ENCODE measurements at regions not wholly inside any gene's neighbourhood (a gene's known extent, or its start where the extent isn't known, plus 50 kb on each side); places are given as distances from the start of the nearest gene placed in this dataset.

- DNase-seq (ENCODE audit: low spot score) = no peak
- Histone ChIP-seq H2AFZ (ENCODE audit: low read length) (no peak overlapping the region), H3K4me1 (ENCODE audit: insufficient read depth, low read length, poor library complexity, severe bottlenecking) (no peaks in the 10 kb centered on the region), H3K4me2 (ENCODE audit: low read length) (no peak overlapping the region), H3K4me3 (ENCODE audit: low read depth, low read length, poor library complexity, severe bottlenecking) (no peak overlapping the region), H3K36me3 (ENCODE audit: insufficient read depth, low read length) (no peaks in the 10 kb centered on the region), H3K9me3 (ENCODE audit: low read length) (no peaks in the 10 kb centered on the region), H3K27ac (ENCODE audit: low read depth, low read length, poor library complexity, severe bottlenecking) (no peak overlapping the region), H3K9me2 (ENCODE audit: insufficient read depth, low read length) (no peaks in the 10 kb centered on the region), H3K79me2 (ENCODE audit: insufficient read depth, low read depth, low read length) (no peaks in the 10 kb centered on the region), H4K20me1 (ENCODE audit: insufficient read depth, low read length) (no peaks in the 10 kb centered on the region)
- CTCF ChIA-PET (ENCODE audit: unreplicated experiment) = interaction anchor here (1.4 kb wide), 2 partner anchors 11 to 69 kb away, joined by 3 to 4 read pairs; no protein-coding TSS in a partner anchor
- intact Hi-C loops (cut with micrococcal nuclease; ENCODE audit: unreplicated experiment) = no loop called here
- TF ChIP-seq CTCF (conservative IDR thresholded peaks at IDR 0.05; ENCODE audit: low read length) = no peak
- no peak for TF ChIP-seq EZH2phosphoT487 (IDR thresholded peaks at IDR 0.05; ENCODE audit: borderline replicate concordance, low read depth, low read length)
- no TSS peak for BruUV-seq (replicated peaks)
- POLR2A ChIA-PET = interaction anchor here (1.0 to 2.6 kb wide), 4 partner anchors 8 to 37 kb away, joined by 3 to 17 read pairs (median 6); no protein-coding TSS in a partner anchor
Measured at GRCh38 chr1:87403061-87403820, 74.6 kb downstream of the LMO4 start.

GRCh38 chr1:87404296-87404695 lies 75.6 kb downstream of the LMO4 start:
- H3K4me2 ChIP-seq (ENCODE audit: low read length) = no peak overlapping the region
- no TSS peak for BruUV-seq (replicated peaks)
- intact Hi-C loops (cut with micrococcal nuclease; ENCODE audit: unreplicated experiment) = no loop called here
- H3K36me3 ChIP-seq (ENCODE audit: insufficient read depth, low read length) = no peaks in the 10 kb centered on the region
- no peak overlapping the region for H3K4me3 ChIP-seq (ENCODE audit: low read depth, low read length, poor library complexity, severe bottlenecking)
- H4K20me1 ChIP-seq (ENCODE audit: insufficient read depth, low read length) = no peaks in the 10 kb centered on the region
- H3K9me3 ChIP-seq (ENCODE audit: low read length) = no peaks in the 10 kb centered on the region
- no peaks in the 10 kb centered on the region for H3K4me1 ChIP-seq (ENCODE audit: insufficient read depth, low read length, poor library complexity, severe bottlenecking)
- DNase-seq (ENCODE audit: low spot score) = no peak
- no peak overlapping the region for H3K27ac ChIP-seq (ENCODE audit: low read depth, low read length, poor library complexity, severe bottlenecking)
- no peaks in the 10 kb centered on the region for H3K9me2 ChIP-seq (ENCODE audit: insufficient read depth, low read length)
- POLR2A ChIA-PET = interaction anchor here (1.2 to 2.6 kb wide), 3 partner anchors 9 to 46 kb away, joined by 3 to 17 read pairs (median 9); no protein-coding TSS in a partner anchor
- no peak for TF ChIP-seq EZH2phosphoT487 (IDR thresholded peaks at IDR 0.05; ENCODE audit: borderline replicate concordance, low read depth, low read length)
- CTCF ChIA-PET (ENCODE audit: unreplicated experiment) = interaction anchor here (1.0 to 1.4 kb wide), 2 partner anchors 9 to 12 kb away, joined by 3 read pairs; no protein-coding TSS in a partner anchor
- no peak overlapping the region for H2AFZ ChIP-seq (ENCODE audit: low read length)
- H3K79me2 ChIP-seq (ENCODE audit: insufficient read depth, low read depth, low read length) = no peaks in the 10 kb centered on the region

- H3K9me2 ChIP-seq (ENCODE audit: insufficient read depth, low read length) = no peaks in the 10 kb centered on the region
- H3K4me3 ChIP-seq (ENCODE audit: low read depth, low read length, poor library complexity, severe bottlenecking) = no peak overlapping the region
- no peaks in the 10 kb centered on the region for H3K36me3 ChIP-seq (ENCODE audit: insufficient read depth, low read length)
- no peaks in the 10 kb centered on the region for H4K20me1 ChIP-seq (ENCODE audit: insufficient read depth, low read length)
- no peak overlapping the region for H2AFZ ChIP-seq (ENCODE audit: low read length)
- CTCF ChIA-PET (ENCODE audit: unreplicated experiment) = no interaction called here
- BruUV-seq (replicated peaks) = no TSS peak
- no peaks in the 10 kb centered on the region for H3K79me2 ChIP-seq (ENCODE audit: insufficient read depth, low read depth, low read length)
- no peaks in the 10 kb centered on the region for H3K9me3 ChIP-seq (ENCODE audit: low read length)
- no peaks in the 10 kb centered on the region for H3K4me1 ChIP-seq (ENCODE audit: insufficient read depth, low read length, poor library complexity, severe bottlenecking)
- peak overlapping the region; percentile 55; the same call in 1 of the 2 replicates for H3K4me2 ChIP-seq (ENCODE audit: low read length)
- no peak for DNase-seq (ENCODE audit: low spot score)
- TF ChIP-seq CTCF (conservative IDR thresholded peaks at IDR 0.05; ENCODE audit: low read length) (no peak), EZH2phosphoT487 (IDR thresholded peaks at IDR 0.05; ENCODE audit: borderline replicate concordance, low read depth, low read length) (no peak)
- no peak overlapping the region for H3K27ac ChIP-seq (ENCODE audit: low read depth, low read length, poor library complexity, severe bottlenecking)
- POLR2A ChIA-PET = no interaction called here
- intact Hi-C loops (cut with micrococcal nuclease; ENCODE audit: unreplicated experiment) = no loop called here
Measured at GRCh38 chr1:87408665-87409248, 80.1 kb downstream of the LMO4 start.

Data from OCI-LY7 (cell line).